Stimulated activated CD4-positive, alpha-beta T cell treated with anti-CD3 and anti-CD28 coated beads, Interleukin-1b, Interleukin-23, amount 100 ng/mL, for 1 hour (primary cell): ENCODE measurements at regions not wholly inside any gene's neighbourhood (a gene's known extent, or its start where the extent isn't known, plus 50 kb on each side); places are given as distances from the start of the nearest gene placed in this dataset.
"Not testable (repeated sequence)": the region's sequence is repeated elsewhere in the genome, so short reads cannot be mapped to it uniquely, and the experiment has no call there.

Source experiments
- DNase-seq, 2 donors: peaks; one replicate each; pipeline ENCODE4 v3.0.0-alpha.2; 2020; ENCODE audit warnings: low read depth in 2 of 2

GRCh38 chr12:67456431-67456901, 187.3 kb downstream of the CAND1 start:
- DNase-seq: no peak

- no peak for DNase-seq
These were observed 188.0 kb downstream of the CAND1 start for GRCh38 chr12:67457136-67457535.

GRCh38 chr12:67457778-67458665, 188.9 kb downstream of the CAND1 start:
- no peak for DNase-seq

GRCh38 chr12:67459173-67459572, 189.4 kb upstream of the DYRK2 start:
- no peak for DNase-seq

GRCh38 chr12:67459578-67459977, 189.0 kb upstream of the DYRK2 start:
- DNase-seq: no peak

GRCh38 chr12:67460388-67460787, 188.2 kb upstream of the DYRK2 start:
- no peak for DNase-seq

GRCh38 chr12:67468549-67469245, 179.8 kb upstream of the DYRK2 start:
- DNase-seq: no peak

- DNase-seq: no peak
These were observed 178.9 kb upstream of the DYRK2 start for GRCh38 chr12:67469666-67470065.

GRCh38 chr12:67471810-67472209, 176.7 kb upstream of the DYRK2 start:
- no peak for DNase-seq

- no peak for DNase-seq
These were observed 176.0 kb upstream of the DYRK2 start for GRCh38 chr12:67472539-67472938.

- DNase-seq: no peak
These were observed 173.5 kb upstream of the DYRK2 start for GRCh38 chr12:67474934-67475620.

GRCh38 chr12:67475725-67476124, 172.8 kb upstream of the DYRK2 start:
- no peak for DNase-seq

GRCh38 chr12:67477681-67478265, 170.8 kb upstream of the DYRK2 start:
- no peak for DNase-seq

- DNase-seq: peak; percentile 8 to 60
These were observed 165.5 kb upstream of the DYRK2 start for GRCh38 chr12:67482751-67483661.

GRCh38 chr12:67483871-67484554, 164.5 kb upstream of the DYRK2 start:
- DNase-seq: no peak

- DNase-seq: no peak
These were observed 163.6 kb upstream of the DYRK2 start for GRCh38 chr12:67484791-67485480.

- DNase-seq: no peak
These were observed 161.9 kb upstream of the DYRK2 start for GRCh38 chr12:67486671-67487070.

- DNase-seq: not testable (repeated sequence)
These were observed 160.2 kb upstream of the DYRK2 start for GRCh38 chr12:67488349-67488748.

GRCh38 chr12:67489007-67489406, 159.5 kb upstream of the DYRK2 start:
- no peak for DNase-seq

GRCh38 chr12:67496581-67496980, 152.0 kb upstream of the DYRK2 start:
- no peak for DNase-seq
